Spleen (tissue), 7 donors: ENCODE measurements at regions not wholly inside any gene's neighbourhood (a gene's known extent, or its start where the extent isn't known, plus 50 kb on each side); places are given as distances from the start of the nearest gene placed in this dataset.

Source experiments
- CTCF ChIP-seq, 11 experiments: fragments of 200-600 bp in 7 of 11; fragments of 450-650 bp in 4 of 11; sonication (generic) in 4 of 11; IDR thresholded peaks in 8 of 11; conservative IDR thresholded peaks in 3 of 11; 1 replicate in 7 of 11; 2 replicates in 4 of 11; pipeline versions ENCODE4 v1.4.0 to v1.8.0; 2016 to 2021; ENCODE audit warnings: antibody characterized with exemption in 11 of 11, inconsistent platforms in 4 of 11, mild to moderate bottlenecking in 1 of 11
- POLR2A ChIP-seq, 3 donors: fragments of 450-650 bp; IDR thresholded peaks; one replicate each; pipeline ENCODE4 v1.5.1; 2017; ENCODE audit warnings: antibody characterized with exemption in 3 of 3, mild to moderate bottlenecking in 1 of 3
- POLR2AphosphoS5 ChIP-seq, 3 donors: sonication (generic); formaldehyde crosslinking; IDR thresholded peaks; one replicate each; pipeline ENCODE4 v1.5.1; 2017; ENCODE audit warnings: antibody characterized with exemption in 3 of 3
- donor health status: DM: no; HTN: no; CAD: no; lungs with moderate emphysema.
- donor health status: DM: no; HTN: no; CAD: no.
- donor health status: DM: no; HTN: no; CAD: no.

- TF ChIP-seq POLR2A (IDR thresholded peaks at IDR 0.05) (no peak), CTCF (IDR thresholded peaks at IDR 0.05 in 8 of 11, conservative IDR thresholded peaks at IDR 0.05 in 3 of 11) (no peak), POLR2AphosphoS5 (IDR thresholded peaks at IDR 0.05) (no peak)
Measured at GRCh38 chr4:153094435-153094834, 109.8 kb upstream of the TRIM2 start.
